SJSA1 (cell line): ENCODE measurements at regions not wholly inside any gene's neighbourhood (a gene's known extent, or its start where the extent isn't known, plus 50 kb on each side); places are given as distances from the start of the nearest gene placed in this dataset.
"Not testable (repeated sequence)": the region's sequence is repeated elsewhere in the genome, so short reads cannot be mapped to it uniquely, and the experiment has no call there.

Source experiments
- DNase-seq, 2 experiments: peaks; one replicate each; pipeline ENCODE4 v3.0.0-alpha.2; 2015 to 2020; ENCODE audit warnings: low spot score in 2 of 2, low read depth in 1 of 2
- H3K27ac ChIP-seq: fragments of 250-450 bp; sonication (Bioruptor Pico); 2 replicates; pipeline ENCODE4 v1.5.1; 2020; ENCODE audit warnings: mild to moderate bottlenecking, moderate library complexity
- H3K27me3 ChIP-seq: fragments of 250-450 bp; sonication (Bioruptor Pico); replicated peaks from 2 replicates; pipeline ENCODE4 v1.5.1; 2020; ENCODE audit warnings: mild to moderate bottlenecking, moderate library complexity
- H3K36me3 ChIP-seq: fragments of 250-450 bp; sonication (Bioruptor Pico); 2 replicates; pipeline ENCODE4 v1.5.1; 2020; ENCODE audit warnings: mild to moderate bottlenecking
- H3K4me1 ChIP-seq: fragments of 250-450 bp; sonication (Bioruptor Pico); replicated peaks from 2 replicates; pipeline ENCODE4 v1.6.1; 2021; ENCODE audit warnings: mild to moderate bottlenecking
- H3K4me3 ChIP-seq: fragments of 250-450 bp; sonication (Bioruptor Pico); 2 replicates; pipeline ENCODE4 v1.5.1; 2020; ENCODE audit warnings: mild to moderate bottlenecking
- H3K9me3 ChIP-seq: fragments of 250-450 bp; sonication (Bioruptor Pico); replicated peaks from 2 replicates; pipeline ENCODE4 v1.5.1; 2020; ENCODE audit warnings: mild to moderate bottlenecking

DNA sequence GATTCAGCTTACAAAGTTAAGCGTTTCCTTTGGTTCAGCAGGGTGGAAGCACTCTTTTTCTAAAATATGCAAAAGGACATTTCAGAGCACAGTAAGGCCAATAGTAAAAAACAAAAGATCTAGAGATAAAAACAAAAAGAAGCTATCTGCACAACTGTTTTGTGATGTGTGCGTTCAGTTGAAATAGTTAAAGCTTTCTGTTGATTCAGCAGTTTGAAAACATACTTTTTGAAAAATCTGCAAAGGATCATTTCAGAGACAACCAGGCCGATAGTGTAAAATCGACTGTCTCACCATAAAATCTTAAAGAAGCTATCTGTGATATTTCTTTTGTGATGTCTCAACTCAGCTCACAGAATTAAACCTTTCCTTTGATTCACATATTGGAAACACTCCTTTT is 300.0 kb upstream of the ALG10B start:
- Histone ChIP-seq H3K4me3 (no peak overlapping the region), H3K27me3 (no peaks in the 10 kb centered on the region), H3K9me3 (peaks cover 2% of the 10 kb centered on the region; the same call in 1 of the 2 replicates), H3K27ac (no peak overlapping the region), H3K4me1 (no peaks in the 10 kb centered on the region), H3K36me3 (no peaks in the 10 kb centered on the region)
- no peak for DNase-seq

GRCh38 chr12:38025916-38026315 is 290.7 kb upstream of the ALG10B start:
- H3K4me1 ChIP-seq: no peaks in the 10 kb centered on the region
- DNase-seq: no peak
- H3K9me3 ChIP-seq: peaks cover 6% of the 10 kb centered on the region
- H3K27me3 ChIP-seq: no peaks in the 10 kb centered on the region
- H3K4me3 ChIP-seq: no peak overlapping the region
- H3K27ac ChIP-seq: no peak overlapping the region
- H3K36me3 ChIP-seq: no peaks in the 10 kb centered on the region

DNA sequence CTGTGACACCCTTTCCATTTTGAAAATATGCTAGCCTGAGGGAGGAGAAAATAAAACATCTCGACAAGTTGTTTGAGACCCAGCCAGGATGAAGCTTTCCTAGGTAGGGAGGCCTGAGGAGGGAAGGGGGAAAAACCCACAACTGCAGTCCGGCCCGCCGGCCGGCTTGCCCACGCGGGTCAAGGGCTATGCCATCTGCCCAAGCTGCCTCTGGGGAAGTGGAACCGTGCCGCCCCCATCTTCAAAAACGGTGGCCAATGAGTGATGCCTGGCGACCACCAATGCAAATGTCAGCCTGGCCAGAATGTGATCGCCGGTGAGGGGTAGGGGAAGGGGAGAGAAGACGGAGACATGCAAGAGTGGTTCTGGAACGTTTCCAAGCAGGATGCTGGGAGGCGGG is 263.5 kb upstream of the ALG10B start:
- H3K36me3 ChIP-seq: no peaks in the 10 kb centered on the region
- H3K9me3 ChIP-seq: no peaks in the 10 kb centered on the region
- H3K27ac ChIP-seq: no peak overlapping the region
- no peaks in the 10 kb centered on the region for H3K27me3 ChIP-seq
- no peak for DNase-seq
- H3K4me3 ChIP-seq: no peak overlapping the region
- no peaks in the 10 kb centered on the region for H3K4me1 ChIP-seq

GRCh38 chr12:38053655-38054464 is 262.7 kb upstream of the ALG10B start:
- no peaks in the 10 kb centered on the region for H3K27me3 ChIP-seq
- H3K9me3 ChIP-seq: no peaks in the 10 kb centered on the region
- H3K36me3 ChIP-seq: no peaks in the 10 kb centered on the region
- no peak overlapping the region for H3K27ac ChIP-seq
- DNase-seq: no peak
- H3K4me1 ChIP-seq: no peaks in the 10 kb centered on the region
- no peak overlapping the region for H3K4me3 ChIP-seq

DNA sequence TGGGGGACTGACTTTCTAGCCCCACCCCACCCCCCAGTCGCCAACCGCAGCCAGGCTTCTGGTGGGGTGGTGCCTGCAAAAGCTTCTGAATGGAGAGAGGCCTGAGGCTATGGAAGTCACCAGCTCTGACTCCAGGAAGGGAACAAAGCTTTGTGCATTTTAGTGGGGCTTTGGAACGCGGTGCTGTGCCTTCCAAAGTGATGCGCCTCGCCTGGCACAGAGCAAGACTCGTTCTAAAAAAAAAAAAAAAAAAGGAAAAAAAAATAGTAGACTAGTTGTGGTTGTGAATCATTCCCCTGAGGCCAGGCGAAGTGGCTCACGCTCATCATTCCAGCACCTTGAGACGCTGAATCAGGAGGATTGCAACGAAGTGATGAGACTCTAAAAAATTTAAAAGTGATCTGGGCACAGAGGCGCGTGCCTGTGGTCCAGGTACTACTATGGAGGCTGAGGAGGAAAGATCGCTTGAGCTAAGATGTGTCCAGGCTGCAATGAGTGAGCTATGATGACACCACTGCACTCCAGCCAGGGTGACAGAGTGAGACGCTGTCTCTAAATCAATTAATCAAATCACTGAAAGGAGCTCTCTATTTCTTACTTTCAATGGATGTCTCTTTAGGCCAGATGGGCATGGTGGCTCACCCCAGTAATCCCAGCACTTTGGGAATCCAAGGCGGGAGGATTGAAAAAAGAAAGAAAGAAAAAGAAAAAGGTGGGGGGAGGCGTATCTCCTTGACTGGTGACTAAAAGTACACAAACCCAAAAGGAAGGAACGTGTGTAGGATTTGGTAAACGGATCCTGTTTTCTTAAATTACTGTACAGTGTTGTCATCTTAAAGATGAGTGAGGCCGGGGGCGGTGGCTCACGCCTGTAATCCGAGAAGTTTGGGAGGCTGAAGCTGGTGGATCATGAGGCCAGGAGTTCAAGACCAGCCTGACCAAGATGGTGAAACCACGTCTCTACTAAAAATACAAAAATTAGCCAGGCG is 259.6 kb upstream of the ALG10B start:
- DNase-seq: no peak
- Histone ChIP-seq H3K9me3 (no peaks in the 10 kb centered on the region), H3K36me3 (no peaks in the 10 kb centered on the region), H3K4me3 (no peak overlapping the region), H3K27me3 (no peaks in the 10 kb centered on the region), H3K4me1 (no peaks in the 10 kb centered on the region), H3K27ac (no peak overlapping the region)

DNA sequence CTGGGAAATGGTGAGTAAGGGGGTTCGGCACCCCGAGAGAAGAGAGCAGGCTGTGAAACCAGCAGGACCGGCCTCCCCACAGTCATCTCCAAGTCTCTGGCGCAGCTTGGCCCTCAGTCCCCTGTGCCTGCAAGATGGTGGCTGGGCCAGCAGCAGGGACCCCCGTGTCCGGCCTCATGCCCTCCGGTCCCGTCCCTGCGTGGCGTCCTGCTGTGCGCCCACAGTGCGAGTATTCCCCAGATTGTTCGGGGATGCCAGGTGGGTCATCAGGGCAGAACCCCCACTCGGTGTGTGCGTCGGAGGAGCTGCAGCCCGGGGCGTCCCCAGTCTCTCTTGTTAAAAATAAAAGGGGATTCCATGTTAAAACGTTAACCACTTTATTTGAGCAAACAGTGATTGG is 216.9 kb upstream of the ALG10B start:
- Histone ChIP-seq H3K4me1 (no peaks in the 10 kb centered on the region), H3K4me3 (no peak overlapping the region), H3K27me3 (no peaks in the 10 kb centered on the region), H3K9me3 (no peaks in the 10 kb centered on the region), H3K36me3 (no peaks in the 10 kb centered on the region), H3K27ac (no peak overlapping the region)
- DNase-seq: no peak

GRCh38 chr12:38101753-38102152 is 214.8 kb upstream of the ALG10B start:
- Histone ChIP-seq H3K4me1 (no peaks in the 10 kb centered on the region), H3K9me3 (no peaks in the 10 kb centered on the region), H3K4me3 (no peak overlapping the region), H3K27ac (no peak overlapping the region), H3K36me3 (no peaks in the 10 kb centered on the region), H3K27me3 (no peaks in the 10 kb centered on the region)
- no peak for DNase-seq

DNA sequence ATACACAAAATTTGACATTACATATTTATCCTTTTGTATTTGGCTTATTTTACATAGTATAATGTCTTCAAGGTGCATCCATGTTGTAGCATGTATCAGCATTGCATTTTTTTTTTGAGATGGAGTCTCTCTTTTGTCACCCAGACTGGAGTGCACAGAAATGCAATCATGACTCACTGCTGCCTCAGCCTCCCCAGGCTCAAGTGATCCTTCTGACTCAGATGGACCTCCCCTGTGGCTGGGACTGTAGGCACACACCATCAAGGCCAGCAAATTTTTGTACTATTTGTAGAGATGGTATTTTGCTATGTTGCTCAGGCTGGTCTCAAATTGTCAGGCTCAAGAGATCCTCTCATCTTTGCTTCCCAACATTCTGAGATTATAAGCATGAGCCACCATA is 214.4 kb upstream of the ALG10B start:
- no peak for DNase-seq
- Histone ChIP-seq H3K4me3 (no peak overlapping the region), H3K27me3 (no peaks in the 10 kb centered on the region), H3K4me1 (no peaks in the 10 kb centered on the region), H3K27ac (no peak overlapping the region), H3K9me3 (no peaks in the 10 kb centered on the region), H3K36me3 (no peaks in the 10 kb centered on the region)

GRCh38 chr12:38110026-38110699 is 206.4 kb upstream of the ALG10B start:
- H3K27me3 ChIP-seq: no peaks in the 10 kb centered on the region
- H3K4me3 ChIP-seq: no peak overlapping the region
- no peaks in the 10 kb centered on the region for H3K36me3 ChIP-seq
- no peaks in the 10 kb centered on the region for H3K9me3 ChIP-seq
- no peaks in the 10 kb centered on the region for H3K4me1 ChIP-seq
- no peak overlapping the region for H3K27ac ChIP-seq
- DNase-seq: no peak

DNA sequence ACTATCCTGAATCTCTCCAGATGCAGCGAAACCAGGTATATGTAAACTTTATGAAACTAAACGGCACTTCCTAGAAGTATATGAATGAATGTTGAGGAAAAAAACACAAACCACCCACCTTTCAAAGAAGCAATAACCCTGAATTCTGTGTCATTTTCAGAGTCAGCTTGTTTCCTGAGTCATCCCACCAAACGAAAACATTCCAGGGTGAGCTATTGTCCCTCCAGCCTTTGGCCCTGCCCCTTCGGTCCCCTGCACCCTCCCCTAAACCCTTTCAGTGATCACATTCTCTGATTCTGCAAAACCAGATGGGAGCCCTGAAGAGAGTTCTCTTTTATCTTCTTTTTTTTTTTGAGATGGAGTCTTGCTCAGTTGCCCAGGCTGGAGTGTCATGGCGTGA is 202.6 kb upstream of the ALG10B start:
- Histone ChIP-seq H3K4me3 (no peak overlapping the region), H3K9me3 (peaks cover 5% of the 10 kb centered on the region), H3K36me3 (no peaks in the 10 kb centered on the region), H3K27ac (no peak overlapping the region), H3K4me1 (no peaks in the 10 kb centered on the region), H3K27me3 (no peaks in the 10 kb centered on the region)
- DNase-seq: peak in 1 of 2 experiments; percentile 8

GRCh38 chr12:38116968-38117367 is 199.6 kb upstream of the ALG10B start:
- H3K9me3 ChIP-seq: peaks cover 5% of the 10 kb centered on the region
- no peak for DNase-seq
- no peak overlapping the region for H3K27ac ChIP-seq
- no peak overlapping the region for H3K4me3 ChIP-seq
- no peaks in the 10 kb centered on the region for H3K36me3 ChIP-seq
- H3K4me1 ChIP-seq: no peaks in the 10 kb centered on the region
- no peaks in the 10 kb centered on the region for H3K27me3 ChIP-seq

GRCh38 chr12:38118632-38119031 is 197.9 kb upstream of the ALG10B start:
- no peak for DNase-seq
- no peak overlapping the region for H3K27ac ChIP-seq
- no peak overlapping the region for H3K4me3 ChIP-seq
- peaks cover 5% of the 10 kb centered on the region for H3K9me3 ChIP-seq
- H3K36me3 ChIP-seq: no peaks in the 10 kb centered on the region
- H3K27me3 ChIP-seq: no peaks in the 10 kb centered on the region
- H3K4me1 ChIP-seq: no peaks in the 10 kb centered on the region

DNA sequence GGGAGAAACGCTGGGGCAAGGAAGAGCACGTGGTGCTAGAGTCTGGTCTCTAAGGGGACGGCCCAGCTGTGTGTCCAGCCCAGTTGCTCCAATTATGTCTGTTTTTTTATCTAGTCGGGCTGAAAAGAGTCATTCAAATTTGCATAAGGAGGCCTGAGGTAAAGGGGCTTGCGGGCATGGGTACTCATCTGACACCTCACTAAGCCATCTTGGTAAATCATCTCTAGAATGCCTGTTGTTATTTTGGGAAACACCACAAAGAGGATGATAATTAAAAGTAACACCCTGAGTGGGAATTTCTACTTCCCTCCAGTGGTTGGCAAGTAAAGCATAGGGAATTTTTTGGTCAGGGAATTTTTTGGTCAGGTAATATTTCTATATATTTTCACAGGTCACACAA is 196.1 kb upstream of the ALG10B start:
- no peak overlapping the region for H3K27ac ChIP-seq
- H3K9me3 ChIP-seq: peaks cover 5% of the 10 kb centered on the region
- no peak for DNase-seq
- H3K4me1 ChIP-seq: no peaks in the 10 kb centered on the region
- no peaks in the 10 kb centered on the region for H3K36me3 ChIP-seq
- H3K27me3 ChIP-seq: no peaks in the 10 kb centered on the region
- no peak overlapping the region for H3K4me3 ChIP-seq

DNA sequence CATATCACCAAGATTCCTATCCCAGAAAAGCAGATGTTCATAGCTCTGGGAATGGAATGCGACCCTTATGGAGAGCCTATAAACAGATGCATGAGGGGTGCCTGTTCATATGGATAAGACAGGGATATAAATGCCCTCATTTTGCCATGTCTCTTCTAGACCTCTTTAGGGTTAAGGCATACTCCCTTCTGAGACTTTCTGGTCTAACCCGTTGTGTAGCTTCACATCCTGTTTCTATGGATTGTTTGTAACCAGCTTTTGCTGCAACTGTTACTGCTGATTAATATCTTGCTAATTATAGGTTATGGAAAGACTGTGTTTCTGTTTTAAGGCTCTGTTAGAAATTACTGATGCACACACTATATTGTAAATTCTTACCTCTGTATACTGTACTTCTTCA is 193.5 kb upstream of the ALG10B start:
- H3K9me3 ChIP-seq, H3K27ac ChIP-seq, H3K4me3 ChIP-seq, H3K4me1 ChIP-seq, DNase-seq, H3K27me3 ChIP-seq, H3K36me3 ChIP-seq: not testable (repeated sequence)
